ENCODE measurements at regions not wholly inside any gene's neighbourhood (a gene's known extent, or its start where the extent isn't known, plus 50 kb on each side); places are given as distances from the start of the nearest gene placed in this dataset.

DNA sequence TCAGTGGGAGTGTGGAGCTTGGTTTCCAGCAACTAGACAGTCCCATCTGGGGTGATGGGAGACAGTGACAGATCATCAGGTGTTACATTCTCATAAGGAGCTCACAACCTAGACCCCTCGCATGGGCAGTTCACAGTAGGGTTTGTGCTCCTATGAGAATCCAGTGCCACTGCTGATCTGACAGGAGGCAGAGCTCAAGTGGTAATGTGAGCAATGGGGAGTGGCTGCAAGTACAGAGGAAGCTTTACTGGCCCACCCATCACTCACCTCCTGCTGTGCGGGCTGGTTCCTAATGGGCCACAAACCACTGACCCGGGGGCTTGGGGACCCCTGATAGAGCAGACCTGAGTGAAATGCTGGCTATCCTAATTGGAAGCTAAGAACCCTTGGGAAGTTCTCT is 242.8 kb downstream of the BAMBI start:
- Histone ChIP-seq H3K27me3 (ENCODE audit: insufficient read depth, low read length) (no peaks in the 10 kb centered on the region), H2AFZ (ENCODE audit: low read depth, low read length, poor library complexity, severe bottlenecking) (no peak overlapping the region), H3K27ac (ENCODE audit: low read depth, low read length) (no peak overlapping the region), H3K36me3 (ENCODE audit: control insufficient read depth in 1 of 2, insufficient read depth in 2 of 2, low read length in 2 of 2) (no peaks in the 10 kb centered on the region), H3K4me1 (ENCODE audit: control insufficient read depth in 1 of 2, insufficient read depth in 2 of 2, low read length in 2 of 2) (peaks cover 0 to 6% of the 10 kb centered on the region in 2 experiments; a peak in 1 of 4 replicates), H4K20me1 (ENCODE audit: insufficient read depth) (no peaks in the 10 kb centered on the region), H3K79me2 (ENCODE audit: insufficient read depth, low read length) (no peaks in the 10 kb centered on the region), H3K4me3 (replicated peaks in 1 of 2; ENCODE audit: low read depth in 1 of 2, low read length in 2 of 2) (no peak overlapping the region), H3K9me3 (ENCODE audit: control insufficient read depth in 1 of 2, insufficient read depth in 1 of 2, low read depth in 1 of 2, low read length in 2 of 2) (no peaks in the 10 kb centered on the region), H3K9me2 (ENCODE audit: insufficient read depth) (no peaks in the 10 kb centered on the region), H3K9ac (ENCODE audit: low read length) (no peak overlapping the region), H3K4me2 (ENCODE audit: low read length) (no peak overlapping the region)
- ATAC-seq = no peak
- intact Hi-C loops (cut with micrococcal nuclease) = no loop called here
- DNase-seq (ENCODE audit: low read depth, low spot score) = no peak
- CTCF ChIA-PET = no interaction called here
- RAD21 ChIA-PET (ENCODE audit: low non-redundant PET in 1 of 2, low total read pairs in 2 of 2, uncharacterized antibody in 2 of 2, unreplicated experiment in 2 of 2) = no interaction called here
- TF ChIP-seq POLR2A (IDR thresholded peaks at IDR 0.05; ENCODE audit: borderline replicate concordance, extremely low read depth, insufficient read depth, insufficient read length) (no peak), ZFX (IDR thresholded peaks at IDR 0.05) (no peak), EGR1 (IDR thresholded peaks at IDR 0.05; ENCODE audit: low read depth) (no peak), RAD21 (IDR thresholded peaks at IDR 0.05; ENCODE audit: low read depth) (no peak), SRF (IDR thresholded peaks at IDR 0.05; ENCODE audit: low read depth) (no peak), SIN3A (IDR thresholded peaks at IDR 0.05; ENCODE audit: low read depth) (no peak), SP1 (IDR thresholded peaks at IDR 0.05; ENCODE audit: low read depth) (no peak), FOSL1 (IDR thresholded peaks at IDR 0.05; ENCODE audit: low read depth) (no peak), YY1 (IDR thresholded peaks at IDR 0.05; ENCODE audit: extremely low read depth, insufficient replicate concordance, low read depth, low read length) (no peak), CBX3 (IDR thresholded peaks at IDR 0.05; ENCODE audit: low read depth) (no peak), POLR2AphosphoS5 (IDR thresholded peaks at IDR 0.05; ENCODE audit: low read depth, low read length) (no peak), TCF7L2 (IDR thresholded peaks at IDR 0.05; ENCODE audit: borderline replicate concordance, extremely low read depth, insufficient read depth, insufficient read length) (no peak), JUND (IDR thresholded peaks at IDR 0.05) (no peak), ELF1 (IDR thresholded peaks at IDR 0.05; ENCODE audit: borderline replicate concordance, low read depth) (no peak)
- TF ChIP-seq, protein P1, sequence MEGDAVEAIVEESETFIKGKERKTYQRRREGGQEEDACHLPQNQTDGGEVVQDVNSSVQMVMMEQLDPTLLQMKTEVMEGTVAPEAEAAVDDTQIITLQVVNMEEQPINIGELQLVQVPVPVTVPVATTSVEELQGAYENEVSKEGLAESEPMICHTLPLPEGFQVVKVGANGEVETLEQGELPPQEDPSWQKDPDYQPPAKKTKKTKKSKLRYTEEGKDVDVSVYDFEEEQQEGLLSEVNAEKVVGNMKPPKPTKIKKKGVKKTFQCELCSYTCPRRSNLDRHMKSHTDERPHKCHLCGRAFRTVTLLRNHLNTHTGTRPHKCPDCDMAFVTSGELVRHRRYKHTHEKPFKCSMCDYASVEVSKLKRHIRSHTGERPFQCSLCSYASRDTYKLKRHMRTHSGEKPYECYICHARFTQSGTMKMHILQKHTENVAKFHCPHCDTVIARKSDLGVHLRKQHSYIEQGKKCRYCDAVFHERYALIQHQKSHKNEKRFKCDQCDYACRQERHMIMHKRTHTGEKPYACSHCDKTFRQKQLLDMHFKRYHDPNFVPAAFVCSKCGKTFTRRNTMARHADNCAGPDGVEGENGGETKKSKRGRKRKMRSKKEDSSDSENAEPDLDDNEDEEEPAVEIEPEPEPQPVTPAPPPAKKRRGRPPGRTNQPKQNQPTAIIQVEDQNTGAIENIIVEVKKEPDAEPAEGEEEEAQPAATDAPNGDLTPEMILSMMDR (IDR thresholded peaks at IDR 0.05 in 2 of 3, conservative IDR thresholded peaks at IDR 0.05 in 1 of 3; ENCODE audit: borderline replicate concordance in 1 of 3, insufficient read depth in 1 of 3, low read depth in 2 of 3, low read length in 2 of 3) = no peak
- TF ChIP-seq, protein P2, sequence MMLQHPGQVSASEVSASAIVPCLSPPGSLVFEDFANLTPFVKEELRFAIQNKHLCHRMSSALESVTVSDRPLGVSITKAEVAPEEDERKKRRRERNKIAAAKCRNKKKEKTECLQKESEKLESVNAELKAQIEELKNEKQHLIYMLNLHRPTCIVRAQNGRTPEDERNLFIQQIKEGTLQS (IDR thresholded peaks at IDR 0.05) = no peak
- TF ChIP-seq, protein P3, sequence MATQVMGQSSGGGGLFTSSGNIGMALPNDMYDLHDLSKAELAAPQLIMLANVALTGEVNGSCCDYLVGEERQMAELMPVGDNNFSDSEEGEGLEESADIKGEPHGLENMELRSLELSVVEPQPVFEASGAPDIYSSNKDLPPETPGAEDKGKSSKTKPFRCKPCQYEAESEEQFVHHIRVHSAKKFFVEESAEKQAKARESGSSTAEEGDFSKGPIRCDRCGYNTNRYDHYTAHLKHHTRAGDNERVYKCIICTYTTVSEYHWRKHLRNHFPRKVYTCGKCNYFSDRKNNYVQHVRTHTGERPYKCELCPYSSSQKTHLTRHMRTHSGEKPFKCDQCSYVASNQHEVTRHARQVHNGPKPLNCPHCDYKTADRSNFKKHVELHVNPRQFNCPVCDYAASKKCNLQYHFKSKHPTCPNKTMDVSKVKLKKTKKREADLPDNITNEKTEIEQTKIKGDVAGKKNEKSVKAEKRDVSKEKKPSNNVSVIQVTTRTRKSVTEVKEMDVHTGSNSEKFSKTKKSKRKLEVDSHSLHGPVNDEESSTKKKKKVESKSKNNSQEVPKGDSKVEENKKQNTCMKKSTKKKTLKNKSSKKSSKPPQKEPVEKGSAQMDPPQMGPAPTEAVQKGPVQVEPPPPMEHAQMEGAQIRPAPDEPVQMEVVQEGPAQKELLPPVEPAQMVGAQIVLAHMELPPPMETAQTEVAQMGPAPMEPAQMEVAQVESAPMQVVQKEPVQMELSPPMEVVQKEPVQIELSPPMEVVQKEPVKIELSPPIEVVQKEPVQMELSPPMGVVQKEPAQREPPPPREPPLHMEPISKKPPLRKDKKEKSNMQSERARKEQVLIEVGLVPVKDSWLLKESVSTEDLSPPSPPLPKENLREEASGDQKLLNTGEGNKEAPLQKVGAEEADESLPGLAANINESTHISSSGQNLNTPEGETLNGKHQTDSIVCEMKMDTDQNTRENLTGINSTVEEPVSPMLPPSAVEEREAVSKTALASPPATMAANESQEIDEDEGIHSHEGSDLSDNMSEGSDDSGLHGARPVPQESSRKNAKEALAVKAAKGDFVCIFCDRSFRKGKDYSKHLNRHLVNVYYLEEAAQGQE (IDR thresholded peaks at IDR 0.05; ENCODE audit: low read depth) = no peak
- TF ChIP-seq, protein P4, sequence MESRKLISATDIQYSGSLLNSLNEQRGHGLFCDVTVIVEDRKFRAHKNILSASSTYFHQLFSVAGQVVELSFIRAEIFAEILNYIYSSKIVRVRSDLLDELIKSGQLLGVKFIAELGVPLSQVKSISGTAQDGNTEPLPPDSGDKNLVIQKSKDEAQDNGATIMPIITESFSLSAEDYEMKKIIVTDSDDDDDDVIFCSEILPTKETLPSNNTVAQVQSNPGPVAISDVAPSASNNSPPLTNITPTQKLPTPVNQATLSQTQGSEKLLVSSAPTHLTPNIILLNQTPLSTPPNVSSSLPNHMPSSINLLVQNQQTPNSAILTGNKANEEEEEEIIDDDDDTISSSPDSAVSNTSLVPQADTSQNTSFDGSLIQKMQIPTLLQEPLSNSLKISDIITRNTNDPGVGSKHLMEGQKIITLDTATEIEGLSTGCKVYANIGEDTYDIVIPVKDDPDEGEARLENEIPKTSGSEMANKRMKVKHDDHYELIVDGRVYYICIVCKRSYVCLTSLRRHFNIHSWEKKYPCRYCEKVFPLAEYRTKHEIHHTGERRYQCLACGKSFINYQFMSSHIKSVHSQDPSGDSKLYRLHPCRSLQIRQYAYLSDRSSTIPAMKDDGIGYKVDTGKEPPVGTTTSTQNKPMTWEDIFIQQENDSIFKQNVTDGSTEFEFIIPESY (IDR thresholded peaks at IDR 0.05; ENCODE audit: extremely low read depth, insufficient replicate concordance, low read length) = no peak
- TF ChIP-seq, protein P5, sequence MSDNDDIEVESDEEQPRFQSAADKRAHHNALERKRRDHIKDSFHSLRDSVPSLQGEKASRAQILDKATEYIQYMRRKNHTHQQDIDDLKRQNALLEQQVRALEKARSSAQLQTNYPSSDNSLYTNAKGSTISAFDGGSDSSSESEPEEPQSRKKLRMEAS (IDR thresholded peaks at IDR 0.05) = no peak
- POLR2A ChIA-PET = no interaction called here
- BruUV-seq (replicated peaks) = no TSS peak

All from HCT116 (cell line).